ENCODE measurements at regions not wholly inside any gene's neighbourhood (a gene's known extent, or its start where the extent isn't known, plus 50 kb on each side); places are given as distances from the start of the nearest gene placed in this dataset.
"Not testable (repeated sequence)": the region's sequence is repeated elsewhere in the genome, so short reads cannot be mapped to it uniquely, and the experiment has no call there.

GRCh38 chr7:66474441-66474840, 154.2 kb upstream of the KCTD7 start:
- intact Hi-C loops (cut with micrococcal nuclease) = no loop called here
- peaks cover 53% of the 10 kb centered on the region for H3K36me3 Mint-ChIP-seq (ENCODE audit: low read depth)
- H3K27me3 Mint-ChIP-seq = no peaks in the 10 kb centered on the region
- DNase-seq = no peak
- H3K4me3 Mint-ChIP-seq = no peak overlapping the region
- no peak overlapping the region for H3K27ac Mint-ChIP-seq
- no peak for ATAC-seq (ENCODE audit: low read depth)
- ChIA-PET POLR2A (no interaction called here), CTCF (no interaction called here)
- no peak for TF ChIP-seq CTCF (IDR thresholded peaks at IDR 0.05)
- no peaks in the 10 kb centered on the region for H3K4me1 Mint-ChIP-seq
- no peaks in the 10 kb centered on the region for H3K9me3 Mint-ChIP-seq

GRCh38 chr7:66476056-66476455, 152.6 kb upstream of the KCTD7 start:
- intact Hi-C loops (cut with micrococcal nuclease); CTCF ChIA-PET; POLR2A ChIA-PET; H3K4me1 Mint-ChIP-seq; H3K27ac Mint-ChIP-seq; H3K9me3 Mint-ChIP-seq; H3K4me3 Mint-ChIP-seq; ATAC-seq (ENCODE audit: low read depth); H3K27me3 Mint-ChIP-seq; DNase-seq: not testable (repeated sequence)
- H3K36me3 Mint-ChIP-seq (ENCODE audit: low read depth) = peaks cover 56% of the 10 kb centered on the region

GRCh38 chr7:66477822-66478397, 150.8 kb upstream of the KCTD7 start:
- H3K4me3 Mint-ChIP-seq; CTCF ChIA-PET; H3K27ac Mint-ChIP-seq; H3K9me3 Mint-ChIP-seq; intact Hi-C loops (cut with micrococcal nuclease); DNase-seq; ATAC-seq (ENCODE audit: low read depth); H3K27me3 Mint-ChIP-seq; H3K4me1 Mint-ChIP-seq; POLR2A ChIA-PET: not testable (repeated sequence)
- peaks cover 63% of the 10 kb centered on the region for H3K36me3 Mint-ChIP-seq (ENCODE audit: low read depth)

GRCh38 chr7:66481229-66481628, 147.5 kb upstream of the KCTD7 start:
- H3K27ac Mint-ChIP-seq; POLR2A ChIA-PET; DNase-seq; H3K27me3 Mint-ChIP-seq; intact Hi-C loops (cut with micrococcal nuclease); ATAC-seq (ENCODE audit: low read depth); H3K9me3 Mint-ChIP-seq; H3K4me1 Mint-ChIP-seq; CTCF ChIA-PET; H3K4me3 Mint-ChIP-seq: not testable (repeated sequence)
- H3K36me3 Mint-ChIP-seq (ENCODE audit: low read depth) = peaks cover 58% of the 10 kb centered on the region

- H3K27me3 Mint-ChIP-seq; H3K4me3 Mint-ChIP-seq; CTCF ChIA-PET; DNase-seq; POLR2A ChIA-PET; intact Hi-C loops (cut with micrococcal nuclease); H3K4me1 Mint-ChIP-seq; ATAC-seq (ENCODE audit: low read depth); H3K9me3 Mint-ChIP-seq; H3K27ac Mint-ChIP-seq: not testable (repeated sequence)
- peaks cover 23% of the 10 kb centered on the region for H3K36me3 Mint-ChIP-seq (ENCODE audit: low read depth)
Measured at GRCh38 chr7:66489065-66489464, 139.6 kb upstream of the KCTD7 start.

GRCh38 chr7:66489741-66490140, 138.9 kb upstream of the KCTD7 start:
- intact Hi-C loops (cut with micrococcal nuclease) = loop anchor here (10.0 kb wide), 1 partner anchor 735 kb away; no protein-coding TSS in a partner anchor
- Mint-ChIP-seq H3K36me3 (ENCODE audit: low read depth) (peaks cover 21% of the 10 kb centered on the region), H3K4me1 (peaks cover 11% of the 10 kb centered on the region)
- ATAC-seq (ENCODE audit: low read depth); H3K27me3 Mint-ChIP-seq; DNase-seq; H3K27ac Mint-ChIP-seq; CTCF ChIA-PET; H3K9me3 Mint-ChIP-seq; H3K4me3 Mint-ChIP-seq: not testable (repeated sequence)
- POLR2A ChIA-PET = interaction anchor here (0.7 kb wide), 1 partner anchor 106 kb away, joined by 3 read pairs; no protein-coding TSS in a partner anchor

GRCh38 chr7:66490979-66491378, 137.7 kb upstream of the KCTD7 start:
- H3K4me3 Mint-ChIP-seq; ATAC-seq (ENCODE audit: low read depth); H3K27ac Mint-ChIP-seq; DNase-seq; H3K9me3 Mint-ChIP-seq; POLR2A ChIA-PET; H3K27me3 Mint-ChIP-seq; CTCF ChIA-PET: not testable (repeated sequence)
- intact Hi-C loops (cut with micrococcal nuclease) = loop anchor here (10.0 kb wide), 1 partner anchor 736 kb away; no protein-coding TSS in a partner anchor
- Mint-ChIP-seq H3K36me3 (ENCODE audit: low read depth) (peaks cover 14% of the 10 kb centered on the region), H3K4me1 (peaks cover 11% of the 10 kb centered on the region)

- ATAC-seq (ENCODE audit: low read depth); H3K27me3 Mint-ChIP-seq; DNase-seq; H3K9me3 Mint-ChIP-seq; CTCF ChIA-PET: not testable (repeated sequence)
- POLR2A ChIA-PET = interaction anchor here (1.7 kb wide), 2 partner anchors 79 to 352 kb away, joined by 8 to 24 read pairs; no protein-coding TSS in a partner anchor
- Mint-ChIP-seq H3K36me3 (ENCODE audit: low read depth) (peaks cover 12% of the 10 kb centered on the region), H3K4me1 (peaks cover 16% of the 10 kb centered on the region), H3K27ac (peak overlapping the region; percentile 96), H3K4me3 (peak overlapping the region; percentile 91)
- intact Hi-C loops (cut with micrococcal nuclease) = loop anchor here (2.0 to 10.0 kb wide), 3 partner anchors 378 to 810 kb away; partner anchors contain the start of gene CRCP
Measured at GRCh38 chr7:66492405-66492804, 136.3 kb upstream of the KCTD7 start.

Measured in activated B cell treated with CpG ODN at 0.5 μM for 24 hours (primary cell).